HepG2 (cell line): ENCODE measurements at regions not wholly inside any gene's neighbourhood (a gene's known extent, or its start where the extent isn't known, plus 50 kb on each side); places are given as distances from the start of the nearest gene placed in this dataset.
A peak's percentile ranks its signal among the peaks of the same experiment; 100 is the strongest.

Experiments used
- ATAC-seq: fragments of 200-7000 bp; cut with Tn5 transposase; 3 replicates; pipeline ENCODE4 v1.9.1; 2020; ENCODE audit warnings: mild to moderate bottlenecking, moderate library complexity
- BruUV-seq: library from RNA; stranded (reverse); fragments of 400-500 nt; replicated peaks from 2 replicates; lab custom pipeline; 2021; lab: Mats Ljungman, UMichigan
- CTCF ChIA-PET: fragments of 300-600 bp; formaldehyde crosslinking; extraction: SDS; loops from one replicate; lab custom pipeline; 2021; ENCODE audit warnings: low total read pairs, inconsistent platforms, low intra/inter-chr PET ratio; lab: Yijun Ruan, JAX
- POLR2A ChIA-PET: fragments of 350-600 bp; sonication (Branson Sonifier 250); formaldehyde crosslinking; loops from one replicate; lab custom pipeline; 2020; ENCODE audit warnings: antibody characterized with exemption, inconsistent platforms; lab: Yijun Ruan, JAX
- DNase-seq: peaks from one replicate; pipeline ENCODE4 v3.0.0-alpha.2; 2015; ENCODE audit warnings: low spot score
- FAIRE-seq: peaks from 3 replicates; lab custom pipeline; 2011; peaks lifted over from hg19 to GRCh38; lab: Jason Lieb, UNC
- H2AFZ ChIP-seq: one replicate; pipeline ENCODE4 v1.6.1; 2011; ENCODE audit warnings: low read length, inconsistent platforms
- H3K27ac ChIP-seq: fragments of 300-600 bp; 3 replicates; pipeline ENCODE4 v1.8.0; 2011; ENCODE audit warnings: mixed run types, mild to moderate bottlenecking, mixed read lengths, low read length, inconsistent platforms; ENCODE audit not compliant: insufficient read depth; ENCODE audit errors: extremely low read length
- H3K27me3 ChIP-seq, 2 experiments: fragments of 200-600 bp in 1 of 2; 2 replicates in 1 of 2; 3 replicates in 1 of 2; pipeline versions ENCODE4 v1.6.0 to v1.8.0; 2011; ENCODE audit warnings: low read length in 2 of 2, mild to moderate bottlenecking in 2 of 2, moderate library complexity in 2 of 2, inconsistent platforms in 1 of 2; ENCODE audit not compliant: insufficient read depth in 2 of 2, control insufficient read depth in 1 of 2
- H3K36me3 ChIP-seq, 2 experiments: fragments of 200-600 bp in 1 of 2; replicated peaks in 1 of 2; 2 replicates in 1 of 2; 3 replicates in 1 of 2; pipeline versions ENCODE4 v1.5.1 to v1.8.0; 2011; ENCODE audit warnings: low read length in 2 of 2, inconsistent platforms in 1 of 2; ENCODE audit not compliant: insufficient read depth in 2 of 2, control insufficient read depth in 1 of 2
- H3K4me1 ChIP-seq: 2 replicates; pipeline ENCODE4 v1.5.1; 2012; ENCODE audit warnings: low read length, inconsistent platforms; ENCODE audit not compliant: insufficient read depth
- H3K4me2 ChIP-seq: 2 replicates; pipeline ENCODE4 v1.6.0; 2011; ENCODE audit warnings: low read depth, low read length, inconsistent platforms
- H3K4me3 ChIP-seq, 3 experiments: fragments of 200-600 bp in 1 of 3; sonication (generic), shearing (Covaris generic) in 1 of 3; replicated peaks in 1 of 3; 2 replicates each; pipeline ENCODE4 v1.5.1; 2011 to 2016; ENCODE audit warnings: low read length in 3 of 3, inconsistent platforms in 2 of 3, low read depth in 2 of 3, mild to moderate bottlenecking in 2 of 3, control low read depth in 1 of 3, mixed read lengths in 1 of 3; ENCODE audit not compliant: insufficient read depth in 1 of 3
- H3K79me2 ChIP-seq: one replicate; pipeline ENCODE4 v1.6.1; 2011; ENCODE audit warnings: low read length, inconsistent platforms; ENCODE audit not compliant: insufficient read depth
- H3K9ac ChIP-seq: 2 replicates; pipeline ENCODE4 v1.6.0; 2011; ENCODE audit warnings: mild to moderate bottlenecking, low read depth, low read length, inconsistent platforms; ENCODE audit not compliant: insufficient read depth
- H3K9me3 ChIP-seq: 2 replicates; pipeline ENCODE4 v1.5.1; 2012; ENCODE audit warnings: mild to moderate bottlenecking, low read length
- H4K20me1 ChIP-seq: 2 replicates; pipeline ENCODE4 v1.6.0; 2011; ENCODE audit warnings: inconsistent platforms, mild to moderate bottlenecking, low read length, moderate library complexity; ENCODE audit not compliant: insufficient read depth
- BCL3 ChIP-seq: sonication (generic); formaldehyde crosslinking; IDR thresholded peaks from 2 replicates; pipeline ENCODE4 v1.5.1; 2020; ENCODE audit warnings: mild to moderate bottlenecking, missing genetic modification reagents, moderate library complexity
- CC2D1A ChIP-seq: sonication (generic); formaldehyde crosslinking; IDR thresholded peaks from 2 replicates; pipeline ENCODE4 v1.8.1; 2023; ENCODE audit warnings: mild to moderate bottlenecking, missing genetic modification reagents
- CENPX ChIP-seq: sonication (generic); formaldehyde crosslinking; IDR thresholded peaks from 2 replicates; pipeline ENCODE4 v1.9.0; 2021; ENCODE audit warnings: mild to moderate bottlenecking, missing genetic modification reagents, moderate library complexity
- FLYWCH1 ChIP-seq: sonication (generic); formaldehyde crosslinking; IDR thresholded peaks from 2 replicates; pipeline ENCODE4 v1.8.1; 2023; ENCODE audit warnings: mild to moderate bottlenecking, missing genetic modification reagents
- FOXJ3 ChIP-seq: sonication (generic); formaldehyde crosslinking; IDR thresholded peaks from 2 replicates; pipeline ENCODE4 v1.4.0; 2020; ENCODE audit warnings: missing genetic modification reagents, mild to moderate bottlenecking, borderline replicate concordance
- FOXM1 ChIP-seq: sonication (generic); formaldehyde crosslinking; IDR thresholded peaks from 2 replicates; pipeline ENCODE4 v1.5.0; 2020; ENCODE audit warnings: missing genetic modification reagents
- GABPA ChIP-seq, 2 experiments: IDR thresholded peaks; 2 replicates each; pipeline ENCODE4 v1.6.1; 2011 to 2016; ENCODE audit warnings: low read depth in 2 of 2, low read length in 1 of 2, missing biosample characterization in 1 of 2, missing genetic modification characterization in 1 of 2
- KDM6A ChIP-seq: IDR thresholded peaks from 2 replicates; pipeline ENCODE4 v1.6.1; 2016; ENCODE audit warnings: low read depth
- LCORL ChIP-seq, 2 experiments: fragments of 450-650 bp in 1 of 2; sonication (generic) in 1 of 2; formaldehyde crosslinking in 1 of 2; IDR thresholded peaks; 2 replicates each; pipeline versions ENCODE4 v1.5.0 to v1.6.1; 2017 to 2020; ENCODE audit warnings: antibody characterized with exemption in 1 of 2, missing genetic modification reagents in 1 of 2
- MIXL1 ChIP-seq: IDR thresholded peaks from 2 replicates; pipeline ENCODE4 v1.6.1; 2016
- NFIB ChIP-seq: sonication (generic); formaldehyde crosslinking; IDR thresholded peaks from 2 replicates; pipeline ENCODE4 v1.9.0; 2021; ENCODE audit warnings: missing genetic modification reagents, mild to moderate bottlenecking, borderline replicate concordance
- NFYB ChIP-seq: sonication (generic); formaldehyde crosslinking; IDR thresholded peaks from 2 replicates; pipeline ENCODE4 v1.4.0; 2020; ENCODE audit warnings: missing genetic modification reagents
- SIN3A ChIP-seq: IDR thresholded peaks from 2 replicates; pipeline ENCODE4 v1.6.1; 2011; ENCODE audit warnings: low read depth, mild to moderate bottlenecking, control low read depth, low read length, borderline replicate concordance
- SNAPC4 ChIP-seq: sonication (generic); formaldehyde crosslinking; IDR thresholded peaks from 2 replicates; pipeline ENCODE4 v1.4.0; 2020; ENCODE audit warnings: mild to moderate bottlenecking, missing genetic modification reagents
- ZBTB42 ChIP-seq: sonication (generic); formaldehyde crosslinking; IDR thresholded peaks from 2 replicates; pipeline ENCODE4 v1.5.0; 2020; ENCODE audit warnings: mild to moderate bottlenecking, missing genetic modification reagents
- ZNF12 ChIP-seq: sonication (generic); formaldehyde crosslinking; IDR thresholded peaks from 2 replicates; pipeline ENCODE4 v1.5.0; 2020; ENCODE audit warnings: missing genetic modification reagents
- ZNF274 ChIP-seq: sonication (generic); formaldehyde crosslinking; IDR thresholded peaks from 2 replicates; pipeline ENCODE4 v1.5.1; 2020; ENCODE audit warnings: mild to moderate bottlenecking, missing genetic modification reagents
- ZNF737 ChIP-seq: sonication (generic); formaldehyde crosslinking; IDR thresholded peaks from 2 replicates; pipeline ENCODE4 v1.5.0; 2020; ENCODE audit warnings: missing genetic modification reagents, mild to moderate bottlenecking, borderline replicate concordance
- WGBS: methylation state at CpG from one replicate; pipeline ENCODE4 v1.1.6; 2017; ENCODE audit warnings: low lambda C conversion rate; 5-methylcytosine and 5-hydroxymethylcytosine counted together
- in situ Hi-C: cut with HindIII; loops from 2 replicates; pipeline ENCODE4 v1.10.0; 2017; ENCODE audit warnings: low pct_unique_long_range_greater_than_20kb; ENCODE audit not compliant: extremely low pct_ligation_motif_present
- intact Hi-C: fragments of 100-400 bp; cut with micrococcal nuclease; formaldehyde crosslinking; loops from one replicate; pipeline ENCODE4 v1.10.0; 2022; ENCODE audit not compliant: unreplicated experiment

DNA sequence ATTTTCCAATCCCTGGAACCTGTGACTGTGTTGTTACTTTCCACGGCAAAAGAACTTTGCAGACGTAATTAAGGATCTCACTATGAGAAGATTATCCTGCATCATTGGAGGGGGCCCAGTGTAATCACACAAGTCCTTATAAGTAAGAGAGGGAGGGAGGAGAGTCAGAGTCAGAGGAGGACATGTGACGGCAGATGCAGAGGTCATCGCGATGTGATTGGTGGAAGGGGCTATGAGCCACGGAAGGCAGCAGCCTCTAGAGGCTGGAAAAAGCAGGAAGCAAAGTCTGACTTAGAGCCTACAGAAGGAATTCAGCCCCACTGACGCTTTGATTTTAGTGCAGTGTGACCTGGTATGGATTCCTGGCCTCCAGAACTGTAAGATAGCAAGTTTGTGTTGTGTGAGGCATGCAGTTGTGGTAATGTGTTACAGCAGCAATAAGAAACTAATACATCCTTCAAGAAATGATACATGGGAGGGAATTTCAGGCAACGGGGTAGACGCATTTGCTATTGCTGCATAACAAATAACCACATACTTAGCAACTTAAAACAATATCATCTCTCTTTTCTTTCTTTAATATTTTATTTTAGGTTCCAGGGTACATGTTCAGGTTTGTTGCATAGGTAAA lies 112.7 kb upstream of the SERPINE2 start:
- no peak for FAIRE-seq
- 86% methylated on average over 9 of the region's 9 CpGs for WGBS
- Histone ChIP-seq H3K36me3 (no peaks in the 10 kb centered on the region), H3K4me1 (peaks cover 65% of the 10 kb centered on the region), H3K9ac (no peak overlapping the region), H3K79me2 (no peaks in the 10 kb centered on the region), H3K4me3 (no peak overlapping the region), H3K27me3 (0 out of 5 replicates have a peak, but pooled peaks cover 0 to 3% of the 10 kb centered on the region in 2 experiments), H3K4me2 (no peak overlapping the region), H4K20me1 (no peaks in the 10 kb centered on the region), H3K9me3 (no peaks in the 10 kb centered on the region), H2AFZ (no peak overlapping the region), H3K27ac (no peak overlapping the region)
- DNase-seq: no peak
- POLR2A ChIA-PET: no interaction called here
- intact Hi-C loops (no loop called here), in situ Hi-C loops (no loop called here)
- BruUV-seq: no TSS peak
- ATAC-seq: 0 out of 3 replicates have a peak, but pooled peaks have one; percentile 13
- CTCF ChIA-PET: no interaction called here
- TF ChIP-seq NFYB (CRISPR knock-in tag) (peak; percentile 53), SNAPC4 (CRISPR knock-in tag) (no peak), GABPA (IDR thresholded peaks at IDR 0.05; ENCODE audit: low read depth, low read length) (no peak), GABPA (CRISPR knock-in tag; IDR thresholded peaks at IDR 0.05; ENCODE audit: low read depth) (no peak), NFIB (CRISPR knock-in tag) (no peak), CC2D1A (CRISPR knock-in tag) (no peak), ZNF737 (CRISPR knock-in tag) (no peak), ZNF274 (no peak), FLYWCH1 (CRISPR knock-in tag) (no peak), FOXM1 (CRISPR knock-in tag) (no peak), SIN3A (no peak), FOXJ3 (CRISPR knock-in tag) (no peak), MIXL1 (no peak), KDM6A (CRISPR knock-in tag) (no peak), BCL3 (CRISPR knock-in tag) (no peak), ZNF12 (CRISPR knock-in tag) (peak; percentile 98), LCORL (IDR thresholded peaks at IDR 0.05) (no peak), LCORL (CRISPR knock-in tag; IDR thresholded peaks at IDR 0.05) (0 out of 2 replicates have a peak, but pooled peaks have one; percentile 13), CENPX (CRISPR knock-in tag) (no peak), ZBTB42 (no peak)
